HG02798 (cell line): ENCODE measurements at regions not wholly inside any gene's neighbourhood (a gene's known extent, or its start where the extent isn't known, plus 50 kb on each side); places are given as distances from the start of the nearest gene placed in this dataset.

Source experiments
- ATAC-seq: cut with Tn5 transposase; IDR thresholded peaks from one replicate; pipeline ENCODE4 v1.9.1; 2021; ENCODE audit warnings: mild to moderate bottlenecking; ENCODE audit not compliant: unreplicated experiment, poor library complexity

- no peak for ATAC-seq
Measured at GRCh38 chr2:177314722-177315264, 50.3 kb upstream of the NFE2L2 start.

- ATAC-seq: no peak
Measured at GRCh38 chr2:177315364-177315763, 50.8 kb upstream of the NFE2L2 start.

DNA sequence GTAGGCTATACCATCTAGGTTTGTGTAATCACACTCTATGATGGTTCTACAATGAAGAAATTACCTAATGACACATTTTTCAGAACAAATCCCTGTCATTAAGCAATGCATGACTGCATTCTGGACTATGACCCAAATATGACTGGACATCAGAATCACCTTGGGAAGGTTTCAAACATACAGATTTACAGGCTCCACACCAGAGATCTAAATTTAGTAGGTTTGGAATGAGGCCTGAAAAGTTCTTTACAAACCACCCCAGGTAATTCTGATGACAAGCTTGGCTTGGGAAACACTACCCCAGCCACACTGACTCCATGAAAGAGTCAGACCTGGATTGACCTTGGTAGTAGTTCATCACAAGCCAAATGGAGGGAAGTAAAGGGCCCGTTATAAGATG is 52.2 kb upstream of the NFE2L2 start:
- no peak for ATAC-seq

- no peak for ATAC-seq
Measured at GRCh38 chr2:177317443-177317842, 52.9 kb upstream of the NFE2L2 start.

DNA sequence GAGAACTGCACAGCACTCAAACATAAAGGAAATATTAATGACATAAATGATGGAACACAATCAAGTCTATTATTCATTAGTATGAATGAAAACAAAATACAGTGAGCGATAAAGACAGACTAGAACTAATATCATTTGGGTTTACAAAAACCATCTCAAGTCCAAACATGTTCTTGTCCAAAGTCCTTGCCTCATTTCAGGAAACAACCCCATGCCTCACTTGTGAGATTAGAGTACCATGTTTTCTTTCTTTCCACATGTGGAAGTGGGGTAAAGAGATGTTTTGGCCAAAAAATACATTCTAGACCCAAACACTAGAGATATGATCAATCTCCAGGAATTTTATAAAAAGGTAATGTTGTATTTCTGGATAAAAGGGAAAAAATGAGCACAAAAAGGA is 53.3 kb upstream of the NFE2L2 start:
- ATAC-seq: no peak

- no peak for ATAC-seq
Measured at GRCh38 chr2:177318613-177319012, 54.1 kb upstream of the NFE2L2 start.

GRCh38 chr2:177320596-177320995 is 56.1 kb upstream of the NFE2L2 start:
- ATAC-seq: no peak

- no peak for ATAC-seq
Measured at GRCh38 chr2:177322801-177323261, 58.3 kb upstream of the NFE2L2 start.

DNA sequence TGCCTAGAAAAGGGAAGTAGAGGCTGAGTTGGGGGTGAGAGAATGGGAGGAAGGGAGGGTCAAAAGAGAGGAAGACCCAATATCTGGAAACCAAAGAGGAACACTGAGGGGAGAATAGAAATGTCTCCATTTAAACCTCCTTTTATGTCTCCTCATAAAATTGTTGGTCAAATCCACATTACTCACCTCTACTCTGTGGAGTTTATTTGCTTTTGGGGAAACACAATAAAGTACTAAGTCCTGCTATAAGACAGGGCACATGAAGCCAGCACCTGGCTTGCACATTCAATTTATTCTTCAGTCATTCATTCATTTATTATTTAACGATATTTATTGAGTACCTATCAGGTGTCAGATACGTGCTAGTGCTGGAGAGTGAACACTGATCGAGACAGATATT is 60.3 kb upstream of the NFE2L2 start:
- ATAC-seq: no peak

- no peak for ATAC-seq
Measured at GRCh38 chr2:177325554-177325953, 61.0 kb upstream of the NFE2L2 start.

- no peak for ATAC-seq
Measured at GRCh38 chr2:177326005-177326404, 61.5 kb upstream of the NFE2L2 start.

DNA sequence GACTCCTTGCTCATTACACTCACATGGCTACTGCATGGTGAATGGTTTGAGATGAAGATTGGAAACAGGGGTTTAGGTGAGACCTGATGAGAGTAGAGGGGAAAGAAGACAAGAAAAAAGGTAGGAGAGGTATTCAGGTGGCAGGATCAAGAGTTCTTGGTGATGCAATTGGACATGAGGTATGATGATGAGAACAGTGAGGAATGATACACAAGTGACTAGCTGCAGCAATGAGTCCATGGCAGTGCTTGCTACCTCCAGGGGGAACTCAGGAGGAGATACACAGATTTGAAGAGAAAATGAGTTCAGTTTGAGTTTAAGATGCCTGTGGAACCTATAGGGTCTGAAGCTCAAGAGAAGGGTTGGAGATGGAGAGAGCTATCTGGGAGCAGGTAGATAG is 62.1 kb upstream of the NFE2L2 start:
- ATAC-seq: no peak

- ATAC-seq: no peak
Measured at GRCh38 chr2:177327009-177327408, 62.5 kb upstream of the NFE2L2 start.

- ATAC-seq: no peak
Measured at GRCh38 chr2:177328056-177328455, 63.5 kb upstream of the NFE2L2 start.

DNA sequence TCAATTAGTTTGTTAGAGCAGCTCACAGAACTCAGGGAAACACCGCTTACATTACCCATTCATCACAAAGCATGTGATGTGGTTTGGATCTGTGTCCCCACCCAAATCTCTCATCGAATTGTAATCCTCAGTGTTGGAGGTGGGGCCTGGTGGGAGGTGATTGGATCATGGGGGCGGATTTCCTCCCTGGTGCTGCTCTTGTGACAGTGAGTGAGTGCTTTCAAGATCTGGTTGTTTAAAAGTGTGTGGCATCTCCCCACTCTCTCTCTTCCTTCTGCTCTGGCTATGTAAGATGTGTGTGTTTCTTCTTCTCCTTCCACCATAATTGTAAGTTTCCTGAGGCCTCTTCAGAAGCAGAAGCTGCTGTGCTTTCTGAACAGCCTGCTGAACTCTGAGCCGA is 63.5 kb upstream of the AGPS start:
- no peak for ATAC-seq

DNA sequence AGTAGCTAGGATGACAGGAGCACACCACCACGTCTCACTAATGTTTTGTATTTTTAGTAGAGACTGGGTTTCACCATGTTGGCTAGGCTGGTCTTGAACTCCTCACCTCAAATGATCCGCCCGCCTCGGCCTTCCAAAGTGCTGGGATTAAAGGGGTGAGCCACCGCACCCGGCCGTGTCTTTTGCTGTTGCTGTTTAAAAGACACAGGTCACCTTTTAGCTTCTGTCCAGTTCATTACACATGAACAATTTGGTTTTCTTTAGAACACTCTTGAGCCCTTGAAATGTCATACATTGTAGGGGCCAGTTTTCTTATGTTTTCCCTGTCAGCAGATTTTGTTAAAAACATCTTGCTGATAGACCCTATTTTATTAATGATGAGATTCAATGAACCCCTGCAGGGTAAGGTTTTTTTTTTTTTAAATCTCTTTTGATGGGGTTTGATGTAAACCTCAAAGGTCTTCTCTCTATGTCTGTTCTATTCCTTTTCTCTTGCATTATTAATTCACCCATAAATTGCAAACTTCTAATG is 61.0 kb upstream of the AGPS start:
- ATAC-seq: no peak

- ATAC-seq: peak; percentile 84
Measured at GRCh38 chr2:177332026-177332991, 60.3 kb upstream of the AGPS start.

DNA sequence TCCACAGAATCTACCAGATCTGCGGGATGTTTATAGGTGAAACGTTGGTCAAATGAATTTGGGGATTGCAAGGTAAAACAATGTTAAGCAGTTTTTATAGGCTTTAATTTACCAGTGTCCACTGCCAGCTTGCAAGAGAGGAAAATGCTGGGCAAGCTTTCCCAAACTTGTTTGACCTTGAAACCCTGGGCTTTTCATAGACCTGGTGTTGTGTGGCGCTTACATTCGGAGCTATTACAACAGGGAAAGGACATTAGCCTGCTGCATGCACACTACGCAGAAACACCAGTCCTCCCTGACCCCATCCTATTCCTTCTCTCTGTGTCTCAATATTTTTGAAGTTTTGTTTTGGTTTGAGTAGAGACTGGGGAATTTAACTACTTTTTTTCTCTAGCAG is 59.6 kb upstream of the AGPS start:
- no peak for ATAC-seq

DNA sequence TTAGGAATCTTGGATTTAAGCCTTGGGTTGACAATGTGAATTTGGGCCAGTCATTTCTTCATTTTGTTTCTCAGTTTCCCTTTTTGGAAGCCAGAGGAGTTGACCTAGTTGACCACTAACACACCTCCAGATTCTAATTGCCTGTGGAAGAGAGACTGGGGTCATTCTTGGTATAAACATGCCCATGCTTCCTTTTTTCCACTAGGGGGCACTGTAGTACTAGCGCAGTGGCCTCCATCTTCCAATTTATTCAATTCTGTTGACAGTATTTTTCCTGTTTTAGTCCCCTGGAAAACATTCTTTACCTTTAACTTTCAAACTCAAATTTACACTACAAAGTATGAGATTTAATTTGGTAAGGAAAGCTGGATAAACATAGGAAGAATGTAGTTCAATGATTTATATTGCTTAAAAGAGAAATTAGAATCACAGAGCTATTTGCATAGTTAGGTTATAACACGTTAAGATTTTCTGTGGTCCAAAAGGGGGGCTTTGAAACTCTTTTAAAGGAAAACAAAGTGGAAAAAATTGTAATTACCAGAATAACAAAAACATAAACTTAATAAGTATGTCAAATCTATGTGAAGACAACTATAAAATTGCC is 57.5 kb upstream of the AGPS start:
- ATAC-seq: no peak

DNA sequence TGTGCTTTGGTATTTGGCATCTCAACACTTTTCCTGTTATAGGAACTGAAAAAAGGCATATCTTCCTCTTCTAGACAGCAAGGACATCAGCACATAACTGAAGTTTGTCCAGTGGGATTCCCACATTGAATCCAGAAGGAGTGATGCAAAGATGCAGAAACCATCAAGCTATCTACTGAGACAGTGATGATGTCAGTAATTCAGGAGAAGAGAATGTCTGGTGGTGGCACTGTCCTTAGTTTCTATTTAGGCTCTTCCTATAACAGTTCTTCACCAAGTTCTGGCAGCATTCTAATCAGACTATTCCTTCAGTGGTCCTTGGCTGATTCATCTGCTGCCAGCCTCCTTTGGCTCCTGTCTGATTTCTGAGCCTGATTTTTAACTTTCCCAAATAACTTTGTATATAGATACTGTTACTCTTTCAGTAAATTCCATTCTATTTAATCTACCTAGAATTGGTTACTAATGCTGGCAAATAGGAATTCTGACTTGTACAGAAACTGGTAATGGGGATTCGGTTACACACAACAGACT is 56.6 kb upstream of the AGPS start:
- ATAC-seq: no peak

GRCh38 chr2:177338177-177338721 is 54.3 kb upstream of the AGPS start:
- ATAC-seq: no peak
